GM21529 (cell line): ENCODE measurements at regions not wholly inside any gene's neighbourhood (a gene's known extent, or its start where the extent isn't known, plus 50 kb on each side); places are given as distances from the start of the nearest gene placed in this dataset.
"Not testable (repeated sequence)": the region's sequence is repeated elsewhere in the genome, so short reads cannot be mapped to it uniquely, and the experiment has no call there.

Source experiments
- ATAC-seq: cut with Tn5 transposase; IDR thresholded peaks from one replicate; pipeline ENCODE4 v1.9.1; 2021; ENCODE audit not compliant: unreplicated experiment

GRCh38 chr3:101995371-101996046 lies 146.2 kb downstream of the NFKBIZ start:
- no peak for ATAC-seq

GRCh38 chr3:101996832-101997231 lies 147.5 kb downstream of the NFKBIZ start:
- peak; percentile 46 for ATAC-seq

- no peak for ATAC-seq
These were observed 149.1 kb downstream of the NFKBIZ start for GRCh38 chr3:101998256-101998926.

GRCh38 chr3:101999177-101999779 lies 150.0 kb downstream of the NFKBIZ start:
- no peak for ATAC-seq

GRCh38 chr3:102000620-102001209 lies 151.4 kb downstream of the NFKBIZ start:
- ATAC-seq, result no peak

GRCh38 chr3:102002056-102002455 lies 152.7 kb downstream of the NFKBIZ start:
- no peak for ATAC-seq

- ATAC-seq, result no peak
These were observed 155.2 kb downstream of the NFKBIZ start for GRCh38 chr3:102004561-102004960.

GRCh38 chr3:102005551-102005950 lies 156.2 kb downstream of the NFKBIZ start:
- ATAC-seq, result no peak

GRCh38 chr3:102006812-102007485 lies 157.6 kb downstream of the NFKBIZ start:
- ATAC-seq, result no peak

GRCh38 chr3:102008436-102008835 lies 159.1 kb downstream of the NFKBIZ start:
- not testable (repeated sequence) for ATAC-seq

GRCh38 chr3:102016417-102016816 lies 167.1 kb downstream of the NFKBIZ start:
- no peak for ATAC-seq

GRCh38 chr3:102017784-102018183 lies 168.5 kb downstream of the NFKBIZ start:
- ATAC-seq, result no peak

GRCh38 chr3:102018551-102018950 lies 169.2 kb downstream of the NFKBIZ start:
- ATAC-seq, result no peak

GRCh38 chr3:102020735-102021134 lies 171.4 kb downstream of the NFKBIZ start:
- no peak for ATAC-seq

GRCh38 chr3:102024270-102024904 lies 175.1 kb downstream of the NFKBIZ start:
- no peak for ATAC-seq

- no peak for ATAC-seq
These were observed 176.4 kb downstream of the NFKBIZ start for GRCh38 chr3:102025606-102026270.

- no peak for ATAC-seq
These were observed 177.3 kb downstream of the NFKBIZ start for GRCh38 chr3:102026656-102027055.

GRCh38 chr3:102030661-102031060 lies 181.3 kb downstream of the NFKBIZ start:
- no peak for ATAC-seq

GRCh38 chr3:102031834-102032233 lies 182.5 kb downstream of the NFKBIZ start:
- no peak for ATAC-seq
